Retinal pigment epithelial cell (primary cell): ENCODE measurements at regions not wholly inside any gene's neighbourhood (a gene's known extent, or its start where the extent isn't known, plus 50 kb on each side); places are given as distances from the start of the nearest gene placed in this dataset.
A peak's percentile ranks its signal among the peaks of the same experiment; 100 is the strongest.
"Not testable (repeated sequence)": the region's sequence is repeated elsewhere in the genome, so short reads cannot be mapped to it uniquely, and the experiment has no call there.

Experiments
- DNase-seq: peaks from one replicate; pipeline ENCODE4 v3.0.0-alpha.2; 2010; ENCODE audit warnings: low read depth
- H3K4me3 ChIP-seq: 2 replicates; pipeline ENCODE4 v1.5.1; 2011; ENCODE audit warnings: mild to moderate bottlenecking, low read length, control low read depth, moderate library complexity
- TF ChIP-seq, protein P1 (sequence below): conservative IDR thresholded peaks from 2 replicates; pipeline ENCODE4 v1.5.1; 2011; ENCODE audit warnings: low read depth, low read length, control low read depth, inconsistent platforms

GRCh38 chr4:127450276-127450675 lies 182.5 kb upstream of the INTU start:
- TF ChIP-seq, protein P1, sequence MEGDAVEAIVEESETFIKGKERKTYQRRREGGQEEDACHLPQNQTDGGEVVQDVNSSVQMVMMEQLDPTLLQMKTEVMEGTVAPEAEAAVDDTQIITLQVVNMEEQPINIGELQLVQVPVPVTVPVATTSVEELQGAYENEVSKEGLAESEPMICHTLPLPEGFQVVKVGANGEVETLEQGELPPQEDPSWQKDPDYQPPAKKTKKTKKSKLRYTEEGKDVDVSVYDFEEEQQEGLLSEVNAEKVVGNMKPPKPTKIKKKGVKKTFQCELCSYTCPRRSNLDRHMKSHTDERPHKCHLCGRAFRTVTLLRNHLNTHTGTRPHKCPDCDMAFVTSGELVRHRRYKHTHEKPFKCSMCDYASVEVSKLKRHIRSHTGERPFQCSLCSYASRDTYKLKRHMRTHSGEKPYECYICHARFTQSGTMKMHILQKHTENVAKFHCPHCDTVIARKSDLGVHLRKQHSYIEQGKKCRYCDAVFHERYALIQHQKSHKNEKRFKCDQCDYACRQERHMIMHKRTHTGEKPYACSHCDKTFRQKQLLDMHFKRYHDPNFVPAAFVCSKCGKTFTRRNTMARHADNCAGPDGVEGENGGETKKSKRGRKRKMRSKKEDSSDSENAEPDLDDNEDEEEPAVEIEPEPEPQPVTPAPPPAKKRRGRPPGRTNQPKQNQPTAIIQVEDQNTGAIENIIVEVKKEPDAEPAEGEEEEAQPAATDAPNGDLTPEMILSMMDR, result no peak
- no peak for DNase-seq
- no peak overlapping the region for H3K4me3 ChIP-seq

DNA sequence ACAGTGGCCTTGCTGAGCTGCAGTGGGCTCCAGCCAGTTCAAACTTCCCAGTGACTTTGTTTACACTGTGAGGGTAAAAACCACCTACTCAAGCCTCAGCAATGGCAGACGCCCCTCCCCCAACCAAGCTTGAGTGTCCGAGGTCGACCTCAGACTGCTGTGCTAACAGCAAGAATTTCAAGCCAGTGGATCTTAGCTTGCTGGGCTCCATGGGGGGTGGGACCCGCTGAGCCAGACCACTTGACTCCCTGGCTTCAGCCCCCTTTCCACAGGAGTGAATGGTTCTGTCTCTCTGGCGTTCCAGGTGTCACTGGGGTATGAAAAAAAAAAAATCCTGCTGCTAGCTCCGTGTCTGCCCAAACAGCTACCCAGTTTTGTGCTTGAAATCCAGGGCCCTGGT lies 168.9 kb upstream of the INTU start:
- DNase-seq, result no peak
- TF ChIP-seq, protein P1, result no peak

GRCh38 chr4:127469542-127469941 lies 163.2 kb upstream of the INTU start:
- TF ChIP-seq, protein P1, result no peak
- no peak for DNase-seq
- no peak overlapping the region for H3K4me3 ChIP-seq

More for the DNA sequence above, 168.9 kb upstream of the INTU start:
- H3K4me3 ChIP-seq, result no peak overlapping the region

- no peak overlapping the region for H3K4me3 ChIP-seq
- DNase-seq, result no peak
- TF ChIP-seq, protein P1, result no peak
These were observed 162.6 kb upstream of the INTU start for GRCh38 chr4:127469959-127470809.

- H3K4me3 ChIP-seq, DNase-seq: not testable (repeated sequence)
These were observed 154.5 kb upstream of the INTU start for GRCh38 chr4:127478271-127478670.

DNA sequence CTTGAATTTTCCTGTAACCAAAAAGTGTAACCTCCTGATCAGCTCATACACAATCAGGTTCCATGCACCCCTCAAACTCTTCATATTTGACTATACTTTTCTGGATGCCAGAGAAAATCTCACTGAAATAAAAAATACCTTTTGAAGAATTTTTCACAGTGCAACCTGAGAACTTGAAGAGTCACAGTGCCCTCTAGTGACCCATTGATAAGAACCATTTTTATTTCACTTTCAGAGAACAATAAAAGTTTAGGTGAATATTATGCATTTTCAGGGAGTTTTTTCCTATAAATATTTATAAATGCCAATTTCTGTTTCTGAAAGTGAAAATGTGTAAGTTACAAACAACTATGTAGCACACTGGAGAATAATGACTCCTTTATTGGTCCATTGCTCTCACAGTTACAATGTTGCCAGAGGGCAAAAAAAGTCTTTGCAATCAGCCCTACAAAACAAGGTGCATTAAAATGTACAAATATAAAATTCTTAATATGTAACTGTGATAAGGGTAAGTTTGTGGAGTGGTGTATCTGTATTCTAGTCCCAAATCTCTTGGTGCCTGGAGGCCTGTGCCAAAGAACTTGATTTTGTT lies 153.6 kb upstream of the INTU start:
- TF ChIP-seq, protein P1, result peak; percentile 60
- peak; percentile 17 for DNase-seq

GRCh38 chr4:127482049-127482448 lies 150.7 kb upstream of the INTU start:
- TF ChIP-seq, protein P1, result no peak
- no peak overlapping the region for H3K4me3 ChIP-seq
- DNase-seq, result no peak

More for the DNA sequence above, 153.6 kb upstream of the INTU start:
- H3K4me3 ChIP-seq, result no peak overlapping the region
